Keratinocyte (primary cell): ENCODE measurements at regions not wholly inside any gene's neighbourhood (a gene's known extent, or its start where the extent isn't known, plus 50 kb on each side); places are given as distances from the start of the nearest gene placed in this dataset.

Experiments used
- DNase-seq: peaks from one replicate; pipeline ENCODE4 v3.0.0-alpha.2; 2011; ENCODE audit warnings: low read depth, missing footprints, low spot score
- FAIRE-seq: peaks from 2 replicates; lab custom pipeline; 2011; peaks lifted over from hg19 to GRCh38; lab: Jason Lieb, UNC
- H2AFZ ChIP-seq: 2 replicates; pipeline ENCODE4 v1.6.0; 2012; ENCODE audit warnings: low read length, control low read depth, inconsistent platforms; ENCODE audit not compliant: control insufficient read depth
- H3K27ac ChIP-seq: 2 replicates; pipeline ENCODE4 v1.5.1; 2011; ENCODE audit warnings: low read length; ENCODE audit not compliant: control insufficient read depth, insufficient read depth
- H3K27me3 ChIP-seq: 3 replicates; pipeline ENCODE4 v1.6.0; 2011; ENCODE audit warnings: low read length; ENCODE audit not compliant: control insufficient read depth, insufficient read depth; ENCODE audit errors: extremely low read depth
- H3K36me3 ChIP-seq, 2 experiments: 2 replicates in 1 of 2; 3 replicates in 1 of 2; pipeline ENCODE4 v1.5.1; 2011; ENCODE audit warnings: low read length in 2 of 2, mild to moderate bottlenecking in 1 of 2; ENCODE audit not compliant: control insufficient read depth in 2 of 2, insufficient read depth in 2 of 2; ENCODE audit errors: extremely low read depth in 1 of 2
- H3K4me1 ChIP-seq: 3 replicates; pipeline ENCODE4 v1.5.1; 2011; ENCODE audit warnings: low read length; ENCODE audit not compliant: control insufficient read depth, insufficient read depth; ENCODE audit errors: extremely low read depth
- H3K4me2 ChIP-seq: 3 replicates; pipeline ENCODE4 v1.6.0; 2011; ENCODE audit warnings: low read depth, low read length; ENCODE audit not compliant: control insufficient read depth, insufficient read depth; ENCODE audit errors: extremely low read depth
- H3K4me3 ChIP-seq, 3 experiments: fragments of 200-600 bp in 1 of 3; sonication (generic) in 1 of 3; 2 replicates in 2 of 3; 3 replicates in 1 of 3; pipeline ENCODE4 v1.5.1; 2011 to 2016; ENCODE audit warnings: low read length in 3 of 3, mild to moderate bottlenecking in 3 of 3, control low read depth in 2 of 3, inconsistent platforms in 1 of 3, low read depth in 1 of 3, mixed read lengths in 1 of 3, mixed run types in 1 of 3, moderate library complexity in 1 of 3; ENCODE audit not compliant: control insufficient read depth in 2 of 3, insufficient read depth in 2 of 3; ENCODE audit errors: extremely low read depth in 1 of 3
- H3K79me2 ChIP-seq: 2 replicates; pipeline ENCODE4 v1.6.0; 2012; ENCODE audit warnings: low read length; ENCODE audit not compliant: control insufficient read depth, insufficient read depth
- H3K9ac ChIP-seq: 3 replicates; pipeline ENCODE4 v1.6.0; 2011; ENCODE audit warnings: low read length; ENCODE audit not compliant: control insufficient read depth, insufficient read depth; ENCODE audit errors: extremely low read depth
- H3K9me1 ChIP-seq: 3 replicates; pipeline ENCODE4 v1.6.0; 2011; ENCODE audit warnings: low read length; ENCODE audit not compliant: control insufficient read depth, insufficient read depth; ENCODE audit errors: extremely low read depth
- H3K9me3 ChIP-seq: 2 replicates; pipeline ENCODE4 v1.5.1; 2012; ENCODE audit warnings: low read depth, low read length; ENCODE audit not compliant: control insufficient read depth
- H4K20me1 ChIP-seq: 3 replicates; pipeline ENCODE4 v1.6.0; 2011; ENCODE audit warnings: low read length; ENCODE audit not compliant: control insufficient read depth, insufficient read depth; ENCODE audit errors: extremely low read depth
- EZH2 ChIP-seq: IDR thresholded peaks from one replicate; pipeline ENCODE4 v1.6.1; 2012; ENCODE audit warnings: inconsistent platforms, mild to moderate bottlenecking, low read length, moderate library complexity
- dilution Hi-C: fragments of 300-500 bp; cut with MboI; formaldehyde crosslinking; loops from one replicate; pipeline ENCODE4 v1.7.0; 2020; ENCODE audit warnings: low sequenced_read_pairs; ENCODE audit not compliant: extremely low pct_ligation_motif_present
- TF ChIP-seq, protein P1 (sequence below), 3 experiments: IDR thresholded peaks in 1 of 3; conservative IDR thresholded peaks in 1 of 3; optimal IDR thresholded peaks in 1 of 3; 2 replicates in 2 of 3; 3 replicates in 1 of 3; pipeline versions ENCODE3 to v1.5.1; 2011; ENCODE audit warnings: low read length in 3 of 3, mild to moderate bottlenecking in 3 of 3, moderate library complexity in 2 of 3, control low read depth in 1 of 3, inconsistent platforms in 1 of 3; ENCODE audit not compliant: insufficient read depth in 2 of 3; ENCODE audit errors: extremely low read depth in 1 of 3

DNA sequence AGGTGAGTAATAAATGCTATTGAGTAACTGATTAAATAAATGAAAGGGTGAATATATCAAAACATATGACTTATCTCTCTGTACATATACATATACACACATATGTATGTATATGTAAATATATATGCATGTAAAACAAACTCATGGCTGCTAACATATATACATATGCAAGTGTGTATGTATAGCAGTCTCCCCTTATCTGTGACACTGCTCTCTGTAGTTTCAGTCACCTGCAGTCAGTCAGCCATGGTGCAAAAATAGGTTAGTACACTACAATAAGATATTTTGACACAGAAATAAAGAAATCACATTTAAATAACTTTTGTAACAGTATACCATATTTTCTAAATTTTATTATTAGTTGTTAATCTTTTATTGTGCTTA is 467.4 kb downstream of the EPHA5 start:
- Histone ChIP-seq H3K4me3 (no peak overlapping the region), H3K4me2 (no peak overlapping the region), H3K4me1 (no peaks in the 10 kb centered on the region), H2AFZ (no peak overlapping the region), H3K9me1 (no peaks in the 10 kb centered on the region), H3K27ac (no peak overlapping the region), H3K27me3 (no peaks in the 10 kb centered on the region), H4K20me1 (no peaks in the 10 kb centered on the region), H3K9ac (no peak overlapping the region), H3K79me2 (no peaks in the 10 kb centered on the region), H3K9me3 (no peaks in the 10 kb centered on the region), H3K36me3 (no peaks in the 10 kb centered on the region)
- FAIRE-seq (no peak), DNase-seq (no peak)
- dilution Hi-C loops, result no loop called here
- TF ChIP-seq, protein P1, sequence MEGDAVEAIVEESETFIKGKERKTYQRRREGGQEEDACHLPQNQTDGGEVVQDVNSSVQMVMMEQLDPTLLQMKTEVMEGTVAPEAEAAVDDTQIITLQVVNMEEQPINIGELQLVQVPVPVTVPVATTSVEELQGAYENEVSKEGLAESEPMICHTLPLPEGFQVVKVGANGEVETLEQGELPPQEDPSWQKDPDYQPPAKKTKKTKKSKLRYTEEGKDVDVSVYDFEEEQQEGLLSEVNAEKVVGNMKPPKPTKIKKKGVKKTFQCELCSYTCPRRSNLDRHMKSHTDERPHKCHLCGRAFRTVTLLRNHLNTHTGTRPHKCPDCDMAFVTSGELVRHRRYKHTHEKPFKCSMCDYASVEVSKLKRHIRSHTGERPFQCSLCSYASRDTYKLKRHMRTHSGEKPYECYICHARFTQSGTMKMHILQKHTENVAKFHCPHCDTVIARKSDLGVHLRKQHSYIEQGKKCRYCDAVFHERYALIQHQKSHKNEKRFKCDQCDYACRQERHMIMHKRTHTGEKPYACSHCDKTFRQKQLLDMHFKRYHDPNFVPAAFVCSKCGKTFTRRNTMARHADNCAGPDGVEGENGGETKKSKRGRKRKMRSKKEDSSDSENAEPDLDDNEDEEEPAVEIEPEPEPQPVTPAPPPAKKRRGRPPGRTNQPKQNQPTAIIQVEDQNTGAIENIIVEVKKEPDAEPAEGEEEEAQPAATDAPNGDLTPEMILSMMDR (optimal IDR thresholded peaks at IDR 0.05 in 1 of 3, IDR thresholded peaks at IDR 0.05 in 1 of 3, conservative IDR thresholded peaks at IDR 0.05 in 1 of 3; ENCODE audit: extremely low read depth in 1 of 3, insufficient read depth in 2 of 3, low read length in 3 of 3), result no peak
- no peak for TF ChIP-seq EZH2

DNA sequence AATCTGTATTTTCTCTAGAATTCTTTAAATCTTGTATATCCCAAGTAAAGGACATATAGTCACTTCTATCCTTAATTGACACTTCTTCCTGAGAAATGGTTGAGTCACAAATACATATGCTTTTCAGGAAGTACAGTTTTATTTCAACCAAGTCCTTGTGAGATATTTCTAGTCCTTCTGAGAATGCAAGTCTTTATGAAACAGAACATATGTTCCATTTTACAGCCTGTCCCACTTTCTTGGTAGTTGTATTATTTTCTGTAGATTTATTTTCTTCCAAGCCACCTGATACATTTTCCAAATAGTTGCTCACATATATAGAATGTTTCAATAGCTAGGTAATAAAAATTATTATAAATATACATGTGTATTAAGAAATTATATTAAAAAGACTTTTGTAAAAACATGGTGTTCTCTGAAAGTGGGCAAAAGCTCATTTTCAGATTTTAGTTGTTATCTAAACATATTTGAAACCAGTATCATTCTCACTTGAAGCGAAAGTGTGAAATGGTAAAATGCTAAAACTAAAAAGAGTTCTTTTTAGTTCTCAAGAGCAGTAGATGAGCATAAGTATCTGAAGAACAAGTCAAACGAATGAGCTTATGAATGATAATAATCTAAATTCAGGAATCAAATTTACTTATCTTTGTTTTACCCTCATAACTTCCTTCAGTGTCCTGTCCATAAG is 468.0 kb downstream of the EPHA5 start:
- Histone ChIP-seq H3K9ac (no peak overlapping the region), H3K4me2 (no peak overlapping the region), H2AFZ (no peak overlapping the region), H3K4me3 (no peak overlapping the region), H3K9me1 (no peaks in the 10 kb centered on the region), H3K79me2 (no peaks in the 10 kb centered on the region), H3K27ac (no peak overlapping the region), H3K27me3 (no peaks in the 10 kb centered on the region), H3K9me3 (no peaks in the 10 kb centered on the region), H4K20me1 (no peaks in the 10 kb centered on the region), H3K36me3 (no peaks in the 10 kb centered on the region), H3K4me1 (no peaks in the 10 kb centered on the region)
- TF ChIP-seq, protein P1 (optimal IDR thresholded peaks at IDR 0.05 in 1 of 3, IDR thresholded peaks at IDR 0.05 in 1 of 3, conservative IDR thresholded peaks at IDR 0.05 in 1 of 3; ENCODE audit: extremely low read depth in 1 of 3, insufficient read depth in 2 of 3, low read length in 3 of 3), result no peak
- no peak for TF ChIP-seq EZH2
- dilution Hi-C loops, result no loop called here
- no peak for DNase-seq
- FAIRE-seq, result no peak
